ENCODE measurements at regions not wholly inside any gene's neighbourhood (a gene's known extent, or its start where the extent isn't known, plus 50 kb on each side); places are given as distances from the start of the nearest gene placed in this dataset.
A peak's percentile ranks its signal among the peaks of the same experiment; 100 is the strongest.

GRCh38 chr2:118521960-118522359 is 325.5 kb downstream of the EN1 start:
- Histone ChIP-seq H3K9ac (ENCODE audit: low read length in 5 of 5) (no peak overlapping the region), H3K4me1 (ENCODE audit: control insufficient read depth in 5 of 5, insufficient read depth in 5 of 5, low read length in 5 of 5) (peaks cover 0 to 11% (median 9%) of the 10 kb centered on the region in 5 donors), H3K27ac (ENCODE audit: low read depth, low read length) (no peak overlapping the region), H3K4me3 (ENCODE audit: low read depth in 1 of 5, low read length in 5 of 5) (no peak overlapping the region), H3K36me3 (ENCODE audit: control insufficient read depth in 5 of 5, insufficient read depth in 5 of 5, low read length in 5 of 5) (no peaks in the 10 kb centered on the region), H3K27me3 (ENCODE audit: control insufficient read depth in 5 of 5, insufficient read depth in 4 of 5, low read length in 5 of 5) (no peaks in the 10 kb centered on the region), H3K9me3 (ENCODE audit: control insufficient read depth in 5 of 5, low read length in 5 of 5) (peaks cover 0 to 26% (median 20%) of the 10 kb centered on the region in 5 donors)

GRCh38 chr2:118521272-118521671 is 326.2 kb downstream of the EN1 start:
- H3K36me3 ChIP-seq (ENCODE audit: control insufficient read depth in 5 of 5, insufficient read depth in 5 of 5, low read length in 5 of 5), result no peaks in the 10 kb centered on the region

GRCh38 chr2:118520246-118520645 is 327.2 kb downstream of the EN1 start:
- Histone ChIP-seq H3K4me3 (ENCODE audit: low read depth in 1 of 5, low read length in 5 of 5) (peak overlapping the region in 1 of 5 donors; percentile 13), H3K9me3 (ENCODE audit: control insufficient read depth in 5 of 5, low read length in 5 of 5) (peaks cover 0 to 26% (median 20%) of the 10 kb centered on the region in 5 donors), H3K27ac (ENCODE audit: low read depth, low read length) (no peak overlapping the region), H3K36me3 (ENCODE audit: control insufficient read depth in 5 of 5, insufficient read depth in 5 of 5, low read length in 5 of 5) (no peaks in the 10 kb centered on the region), H3K27me3 (ENCODE audit: control insufficient read depth in 5 of 5, insufficient read depth in 4 of 5, low read length in 5 of 5) (no peaks in the 10 kb centered on the region), H3K4me1 (ENCODE audit: control insufficient read depth in 5 of 5, insufficient read depth in 5 of 5, low read length in 5 of 5) (peaks cover 0 to 11% (median 9%) of the 10 kb centered on the region in 5 donors), H3K9ac (ENCODE audit: low read length in 5 of 5) (no peak overlapping the region)

More at GRCh38 chr2:118521272-118521671, 326.2 kb downstream of the EN1 start:
- Histone ChIP-seq H3K4me1 (ENCODE audit: control insufficient read depth in 5 of 5, insufficient read depth in 5 of 5, low read length in 5 of 5) (peaks cover 0 to 11% (median 9%) of the 10 kb centered on the region in 5 donors), H3K4me3 (ENCODE audit: low read depth in 1 of 5, low read length in 5 of 5) (no peak overlapping the region), H3K27me3 (ENCODE audit: control insufficient read depth in 5 of 5, insufficient read depth in 4 of 5, low read length in 5 of 5) (no peaks in the 10 kb centered on the region), H3K27ac (ENCODE audit: low read depth, low read length) (no peak overlapping the region), H3K9me3 (ENCODE audit: control insufficient read depth in 5 of 5, low read length in 5 of 5) (peaks cover 0 to 26% (median 20%) of the 10 kb centered on the region in 5 donors), H3K9ac (ENCODE audit: low read length in 5 of 5) (no peak overlapping the region)

- peaks cover 0 to 11% (median 9%) of the 10 kb centered on the region in 5 donors for H3K4me1 ChIP-seq (ENCODE audit: control insufficient read depth in 5 of 5, insufficient read depth in 5 of 5, low read length in 5 of 5)
- no peak overlapping the region for H3K9ac ChIP-seq (ENCODE audit: low read length in 5 of 5)
- peaks cover 0 to 26% (median 20%) of the 10 kb centered on the region in 5 donors for H3K9me3 ChIP-seq (ENCODE audit: control insufficient read depth in 5 of 5, low read length in 5 of 5)
- no peak overlapping the region for H3K4me3 ChIP-seq (ENCODE audit: low read depth in 1 of 5, low read length in 5 of 5)
- H3K27me3 ChIP-seq (ENCODE audit: control insufficient read depth in 5 of 5, insufficient read depth in 4 of 5, low read length in 5 of 5), result no peaks in the 10 kb centered on the region
- H3K27ac ChIP-seq (ENCODE audit: low read depth, low read length), result no peak overlapping the region
- H3K36me3 ChIP-seq (ENCODE audit: control insufficient read depth in 5 of 5, insufficient read depth in 5 of 5, low read length in 5 of 5), result no peaks in the 10 kb centered on the region
Measured at GRCh38 chr2:118519511-118519910, 327.9 kb downstream of the EN1 start.

GRCh38 chr2:118510807-118511206 is 336.6 kb downstream of the EN1 start:
- H3K9me3 ChIP-seq (ENCODE audit: control insufficient read depth in 5 of 5, low read length in 5 of 5), result no peaks in the 10 kb centered on the region
- H3K4me1 ChIP-seq (ENCODE audit: control insufficient read depth in 5 of 5, insufficient read depth in 5 of 5, low read length in 5 of 5), result no peaks in the 10 kb centered on the region
- no peaks in the 10 kb centered on the region for H3K27me3 ChIP-seq (ENCODE audit: control insufficient read depth in 5 of 5, insufficient read depth in 4 of 5, low read length in 5 of 5)
- no peak overlapping the region for H3K4me3 ChIP-seq (ENCODE audit: low read depth in 1 of 5, low read length in 5 of 5)
- H3K36me3 ChIP-seq (ENCODE audit: control insufficient read depth in 5 of 5, insufficient read depth in 5 of 5, low read length in 5 of 5), result no peaks in the 10 kb centered on the region
- H3K9ac ChIP-seq (ENCODE audit: low read length in 5 of 5), result no peak overlapping the region
- H3K27ac ChIP-seq (ENCODE audit: low read depth, low read length), result no peak overlapping the region

- no peaks in the 10 kb centered on the region for H3K4me1 ChIP-seq (ENCODE audit: control insufficient read depth in 5 of 5, insufficient read depth in 5 of 5, low read length in 5 of 5)
- no peaks in the 10 kb centered on the region for H3K9me3 ChIP-seq (ENCODE audit: control insufficient read depth in 5 of 5, low read length in 5 of 5)
- no peak overlapping the region for H3K9ac ChIP-seq (ENCODE audit: low read length in 5 of 5)
- no peak overlapping the region for H3K27ac ChIP-seq (ENCODE audit: low read depth, low read length)
- no peaks in the 10 kb centered on the region for H3K27me3 ChIP-seq (ENCODE audit: control insufficient read depth in 5 of 5, insufficient read depth in 4 of 5, low read length in 5 of 5)
- no peaks in the 10 kb centered on the region for H3K36me3 ChIP-seq (ENCODE audit: control insufficient read depth in 5 of 5, insufficient read depth in 5 of 5, low read length in 5 of 5)
- no peak overlapping the region for H3K4me3 ChIP-seq (ENCODE audit: low read depth in 1 of 5, low read length in 5 of 5)
Measured at GRCh38 chr2:118509319-118510004, 338.0 kb downstream of the EN1 start.

- Histone ChIP-seq H3K9ac (ENCODE audit: low read length in 5 of 5) (no peak overlapping the region), H3K27ac (ENCODE audit: low read depth, low read length) (no peak overlapping the region), H3K27me3 (ENCODE audit: control insufficient read depth in 5 of 5, insufficient read depth in 4 of 5, low read length in 5 of 5) (no peaks in the 10 kb centered on the region), H3K36me3 (ENCODE audit: control insufficient read depth in 5 of 5, insufficient read depth in 5 of 5, low read length in 5 of 5) (no peaks in the 10 kb centered on the region), H3K4me1 (ENCODE audit: control insufficient read depth in 5 of 5, insufficient read depth in 5 of 5, low read length in 5 of 5) (no peaks in the 10 kb centered on the region), H3K9me3 (ENCODE audit: control insufficient read depth in 5 of 5, low read length in 5 of 5) (no peaks in the 10 kb centered on the region), H3K4me3 (ENCODE audit: low read depth in 1 of 5, low read length in 5 of 5) (no peak overlapping the region)
Measured at GRCh38 chr2:118508282-118508681, 339.2 kb downstream of the EN1 start.

- H3K9ac ChIP-seq (ENCODE audit: low read length in 5 of 5), result no peak overlapping the region
- no peak overlapping the region for H3K27ac ChIP-seq (ENCODE audit: low read depth, low read length)
- no peaks in the 10 kb centered on the region for H3K27me3 ChIP-seq (ENCODE audit: control insufficient read depth in 5 of 5, insufficient read depth in 4 of 5, low read length in 5 of 5)
- H3K9me3 ChIP-seq (ENCODE audit: control insufficient read depth in 5 of 5, low read length in 5 of 5), result no peaks in the 10 kb centered on the region
- H3K4me3 ChIP-seq (ENCODE audit: low read depth in 1 of 5, low read length in 5 of 5), result no peak overlapping the region
- H3K36me3 ChIP-seq (ENCODE audit: control insufficient read depth in 5 of 5, insufficient read depth in 5 of 5, low read length in 5 of 5), result no peaks in the 10 kb centered on the region
- H3K4me1 ChIP-seq (ENCODE audit: control insufficient read depth in 5 of 5, insufficient read depth in 5 of 5, low read length in 5 of 5), result no peaks in the 10 kb centered on the region
Measured at GRCh38 chr2:118505436-118505835, 342.0 kb downstream of the EN1 start.

GRCh38 chr2:118502106-118502505 is 345.3 kb downstream of the EN1 start:
- Histone ChIP-seq H3K4me1 (ENCODE audit: control insufficient read depth in 5 of 5, insufficient read depth in 5 of 5, low read length in 5 of 5) (no peaks in the 10 kb centered on the region), H3K9me3 (ENCODE audit: control insufficient read depth in 5 of 5, low read length in 5 of 5) (no peaks in the 10 kb centered on the region), H3K9ac (ENCODE audit: low read length in 5 of 5) (no peak overlapping the region), H3K4me3 (ENCODE audit: low read depth in 1 of 5, low read length in 5 of 5) (no peak overlapping the region), H3K27me3 (ENCODE audit: control insufficient read depth in 5 of 5, insufficient read depth in 4 of 5, low read length in 5 of 5) (peaks cover 0 to 3% (median 0%) of the 10 kb centered on the region in 5 donors), H3K27ac (ENCODE audit: low read depth, low read length) (no peak overlapping the region), H3K36me3 (ENCODE audit: control insufficient read depth in 5 of 5, insufficient read depth in 5 of 5, low read length in 5 of 5) (no peaks in the 10 kb centered on the region)

GRCh38 chr2:118498943-118499342 is 348.5 kb downstream of the EN1 start:
- Histone ChIP-seq H3K9me3 (ENCODE audit: control insufficient read depth in 5 of 5, low read length in 5 of 5) (no peaks in the 10 kb centered on the region), H3K9ac (ENCODE audit: low read length in 5 of 5) (no peak overlapping the region), H3K4me1 (ENCODE audit: control insufficient read depth in 5 of 5, insufficient read depth in 5 of 5, low read length in 5 of 5) (no peaks in the 10 kb centered on the region), H3K27ac (ENCODE audit: low read depth, low read length) (no peak overlapping the region), H3K27me3 (ENCODE audit: control insufficient read depth in 5 of 5, insufficient read depth in 4 of 5, low read length in 5 of 5) (peaks cover 0 to 3% (median 0%) of the 10 kb centered on the region in 5 donors), H3K4me3 (ENCODE audit: low read depth in 1 of 5, low read length in 5 of 5) (no peak overlapping the region), H3K36me3 (ENCODE audit: control insufficient read depth in 5 of 5, insufficient read depth in 5 of 5, low read length in 5 of 5) (no peaks in the 10 kb centered on the region)
